ENCODE measurements at regions not wholly inside any gene's neighbourhood (a gene's known extent, or its start where the extent isn't known, plus 50 kb on each side); places are given as distances from the start of the nearest gene placed in this dataset.

DNA sequence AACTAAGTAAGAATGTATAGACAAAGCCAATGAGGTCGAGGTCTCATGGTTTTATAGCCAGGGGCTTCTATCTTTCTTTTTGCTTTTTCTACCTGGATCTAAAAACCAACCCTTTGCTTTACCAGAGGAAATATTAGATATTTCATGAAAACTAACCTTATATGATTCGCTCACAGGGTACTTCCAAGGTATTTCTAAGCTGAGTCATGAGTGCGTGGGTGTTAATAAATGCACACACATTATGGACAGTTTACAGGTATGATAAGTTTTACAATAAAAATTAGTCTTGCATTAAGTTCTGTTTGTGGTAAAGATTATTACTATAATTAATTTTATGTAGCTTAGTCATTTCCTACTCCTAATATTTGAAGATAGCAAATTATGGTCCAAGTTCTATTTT is 217.2 kb downstream of the CHRM3 start:
- no peak for DNase-seq

DNA sequence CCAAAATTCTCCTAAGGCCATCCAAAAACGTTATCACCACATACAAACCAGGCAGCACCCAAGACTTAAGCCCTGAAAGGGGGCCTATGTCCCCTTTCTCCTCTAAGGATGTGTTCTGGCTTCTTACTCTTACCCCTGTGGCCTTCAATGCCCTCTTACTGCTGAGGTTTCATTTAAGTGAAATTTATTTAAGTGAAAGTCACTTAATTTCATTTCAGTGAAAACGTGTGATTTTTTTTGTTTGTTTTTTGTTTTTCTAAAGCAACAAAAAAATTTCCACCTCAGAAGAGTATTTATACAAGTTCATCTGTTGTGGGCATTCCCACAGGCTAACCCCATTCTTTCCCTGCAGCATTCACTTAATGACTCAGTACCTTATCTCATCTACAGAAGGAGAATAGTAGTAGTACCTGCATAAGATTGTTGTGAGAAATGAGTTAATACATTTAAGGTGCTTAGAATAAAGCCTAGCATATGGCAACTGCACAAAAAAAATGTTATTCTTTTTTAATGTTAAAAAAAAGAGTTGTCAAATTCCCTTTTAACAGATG is 220.6 kb downstream of the CHRM3 start:
- no peak for DNase-seq

DNA sequence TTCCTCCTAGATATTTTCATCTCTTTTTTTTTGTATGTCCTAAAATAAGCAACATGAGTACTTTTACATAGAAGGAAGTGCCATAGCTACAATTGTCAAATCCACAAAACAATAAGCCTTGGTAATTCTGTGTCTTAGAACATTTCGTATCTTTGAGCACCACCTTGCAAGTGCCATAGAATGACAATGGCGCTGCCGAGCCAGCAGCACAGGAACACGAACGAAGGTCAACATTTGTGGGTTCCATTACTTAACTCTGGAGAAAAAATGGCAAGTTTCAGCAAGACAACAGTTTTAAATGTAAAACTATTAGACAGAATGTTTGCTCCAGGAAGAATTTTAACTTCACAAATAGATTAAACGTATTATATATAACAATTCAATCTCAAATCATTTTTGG is 222.1 kb downstream of the CHRM3 start:
- no peak for DNase-seq

DNA sequence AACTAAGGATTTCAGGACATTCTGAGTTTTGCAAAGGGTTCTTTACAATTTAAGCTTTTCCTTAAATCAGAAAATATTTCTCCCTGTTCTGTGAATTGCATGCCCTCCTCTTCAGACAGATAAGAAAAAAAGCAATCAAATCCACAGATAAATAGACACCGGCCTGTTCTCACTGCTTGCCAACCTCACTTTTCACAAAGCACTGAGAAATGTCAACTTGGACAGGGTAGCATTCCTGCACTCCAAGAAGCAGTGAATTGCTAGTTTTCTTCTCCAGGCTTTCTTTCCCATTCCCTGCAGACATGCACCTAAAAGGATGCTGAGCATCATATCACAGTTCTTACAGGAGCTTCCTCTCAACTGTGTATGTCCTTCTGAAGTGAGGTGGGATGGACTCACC is 226.0 kb downstream of the CHRM3 start:
- DNase-seq: no peak

DNA sequence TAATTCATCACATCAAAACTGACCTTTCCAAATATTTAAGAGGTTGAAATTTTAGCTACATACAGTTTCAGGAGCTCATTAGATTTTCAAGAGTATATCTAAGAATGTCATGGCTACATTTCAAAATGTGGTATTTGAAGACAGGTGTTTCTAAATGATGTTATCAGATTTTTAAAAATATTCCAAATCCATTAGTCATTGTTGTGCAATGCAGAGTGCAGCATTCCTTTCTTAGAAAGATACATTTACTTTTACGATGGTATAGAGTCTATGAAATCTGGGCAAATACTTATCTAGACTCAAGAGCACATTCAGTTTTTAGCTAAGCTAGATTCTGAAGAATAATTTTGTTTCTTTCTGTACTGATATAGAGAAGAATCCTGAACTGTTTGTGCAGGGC is 230.3 kb downstream of the CHRM3 start:
- no peak for DNase-seq

DNA sequence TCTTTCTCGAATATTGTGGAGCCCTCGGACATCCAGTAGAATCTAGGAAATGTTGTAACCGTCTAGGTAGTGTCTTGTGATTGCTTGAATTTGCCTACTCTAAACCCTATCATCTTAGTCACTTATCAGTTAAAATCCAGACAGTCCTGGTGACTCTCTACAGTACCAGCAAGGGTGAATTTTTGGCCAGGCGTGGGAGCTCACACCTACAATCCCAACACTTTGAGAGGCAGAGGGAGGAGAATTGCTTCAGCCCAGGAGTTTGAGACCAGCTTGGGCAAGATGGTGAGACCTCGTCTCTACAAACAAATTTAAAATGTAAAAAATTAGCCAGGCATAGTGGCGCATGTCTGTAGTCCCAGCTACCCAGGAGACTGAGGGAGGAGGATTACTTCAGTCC is 230.9 kb downstream of the CHRM3 start:
- no peak for DNase-seq

DNA sequence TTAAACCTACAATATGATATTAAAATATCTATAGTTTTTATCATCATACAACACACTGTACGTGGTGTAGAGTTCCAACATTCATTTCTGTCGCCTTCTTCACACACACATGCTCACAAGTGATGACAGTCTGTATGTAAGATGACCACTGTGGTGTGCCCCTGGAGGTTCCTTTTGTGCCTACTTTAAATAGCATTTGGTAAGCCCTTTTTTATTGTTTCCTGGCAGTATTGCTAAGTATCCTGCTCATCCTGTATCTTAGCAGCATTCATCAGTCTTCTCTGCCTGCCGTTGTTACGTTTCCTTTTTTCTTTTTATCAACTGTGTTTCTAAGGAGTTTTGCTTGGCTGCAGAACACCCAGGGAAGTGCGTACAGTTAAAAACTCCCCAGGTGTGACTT is 231.4 kb downstream of the CHRM3 start:
- DNase-seq: no peak

DNA sequence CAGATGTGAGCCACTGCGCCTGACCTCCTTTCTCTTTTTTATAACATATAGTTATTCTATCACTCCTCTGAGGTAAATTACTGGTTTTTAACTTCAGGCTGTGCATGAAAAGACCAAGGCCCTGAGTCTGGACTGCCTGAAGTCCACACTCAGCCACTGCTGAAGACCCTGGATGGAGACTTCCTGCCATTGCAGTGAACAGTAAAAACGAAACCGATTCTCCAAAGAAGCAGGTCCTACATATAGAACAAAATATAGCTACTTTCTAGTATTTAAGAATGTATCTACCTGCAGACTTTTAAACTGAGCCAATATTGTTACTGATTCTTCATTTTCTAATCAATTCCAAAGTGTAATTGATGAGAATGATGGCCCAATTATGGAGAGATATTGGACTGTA is 232.8 kb downstream of the CHRM3 start:
- no peak for DNase-seq

DNA sequence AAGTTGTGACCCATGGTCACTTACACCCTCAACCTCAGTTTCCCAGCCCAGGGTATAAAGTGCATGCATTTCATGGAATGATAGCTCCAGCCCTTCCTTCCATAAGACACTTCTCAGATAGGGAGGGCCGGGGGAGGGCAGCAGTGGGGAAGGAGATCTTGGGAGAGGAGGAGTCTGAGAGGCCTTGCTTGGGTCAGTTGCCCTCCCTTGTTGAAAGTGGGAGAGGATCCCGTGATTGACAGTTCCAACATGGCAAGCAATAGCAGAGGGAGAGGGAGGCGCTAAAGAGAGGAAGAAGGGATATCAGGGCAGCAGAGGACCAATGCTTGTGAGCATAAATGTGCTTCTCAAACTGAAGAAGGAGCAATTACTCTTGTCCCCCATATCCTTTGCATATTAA is 244.4 kb downstream of the CHRM3 start:
- DNase-seq: no peak

DNA sequence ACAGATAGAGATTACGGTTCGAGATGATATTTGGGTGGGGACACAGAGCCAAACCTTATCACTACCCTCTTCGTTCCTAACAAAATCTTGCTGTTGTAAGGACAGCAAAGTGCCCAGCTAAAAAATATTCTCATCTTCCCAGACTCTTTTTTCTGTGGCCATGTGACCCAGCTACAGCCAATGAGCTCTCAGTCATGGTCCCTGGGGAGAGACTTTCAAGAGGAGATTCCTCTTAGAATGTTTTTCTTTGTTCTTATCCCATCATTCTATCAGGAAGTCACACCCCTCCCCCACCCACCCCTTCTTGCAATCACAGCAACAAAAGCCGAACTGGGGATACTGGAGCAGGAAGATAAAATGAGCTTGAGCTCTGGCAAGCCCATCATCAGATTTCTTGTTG is 247.1 kb downstream of the CHRM3 start:
- no peak for DNase-seq

DNA sequence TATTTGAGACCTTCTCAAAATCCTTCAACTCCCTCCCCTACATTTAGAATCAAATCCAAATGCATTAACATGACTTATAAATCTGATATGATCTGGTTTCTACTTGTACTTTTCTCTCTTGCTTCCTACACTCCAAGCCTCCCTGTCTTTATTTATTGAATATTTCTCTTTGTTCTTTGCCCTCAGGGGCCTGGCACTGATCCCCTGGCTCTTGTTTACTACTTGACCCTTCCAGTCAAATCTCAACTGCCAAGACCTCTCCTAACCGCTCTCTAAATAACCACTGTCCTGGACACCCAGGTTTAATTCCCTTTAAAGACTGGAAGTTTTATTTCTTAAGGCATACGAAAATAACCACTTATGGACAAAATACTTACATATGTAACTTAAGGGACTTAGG is 248.9 kb downstream of the CHRM3 start:
- no peak for DNase-seq

DNA sequence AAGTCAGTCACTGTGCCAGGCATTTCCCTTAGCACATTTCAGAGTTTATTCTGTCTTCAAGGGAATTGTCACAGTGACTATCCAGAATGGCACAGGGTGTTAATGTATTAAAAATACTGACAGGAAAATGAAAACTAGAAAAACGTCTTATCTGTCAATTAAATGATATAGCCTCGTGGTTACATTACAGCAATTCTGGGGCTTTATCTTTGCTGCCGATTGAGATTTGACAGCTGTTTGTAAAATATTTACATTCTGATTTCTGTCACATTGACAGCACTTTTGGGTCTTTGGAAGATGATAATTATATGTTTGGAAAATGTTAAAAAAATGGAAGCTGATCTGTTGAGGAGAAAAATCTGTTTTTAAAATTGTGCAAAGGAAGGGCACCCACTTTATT is 250.0 kb downstream of the CHRM3 start:
- DNase-seq: no peak

DNA sequence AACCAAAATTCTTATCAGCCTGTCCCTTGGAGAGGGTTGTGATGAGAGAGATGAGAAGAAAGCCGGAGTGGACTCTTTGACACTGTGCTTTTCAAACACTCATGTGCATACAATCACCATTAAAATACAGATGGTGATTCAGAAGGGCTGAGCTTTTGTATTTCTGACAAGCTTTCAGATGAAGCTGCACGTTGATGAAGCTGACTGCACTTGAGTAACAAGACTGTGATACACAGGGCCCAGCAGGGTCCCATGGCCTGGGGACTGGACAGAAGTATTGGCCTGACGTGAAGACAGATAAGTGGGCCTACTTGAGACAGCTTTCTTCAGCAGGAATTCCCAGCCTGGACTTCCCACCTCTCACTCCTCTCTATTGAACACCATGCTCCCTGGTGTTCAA is 258.2 kb downstream of the CHRM3 start:
- no peak for DNase-seq

DNA sequence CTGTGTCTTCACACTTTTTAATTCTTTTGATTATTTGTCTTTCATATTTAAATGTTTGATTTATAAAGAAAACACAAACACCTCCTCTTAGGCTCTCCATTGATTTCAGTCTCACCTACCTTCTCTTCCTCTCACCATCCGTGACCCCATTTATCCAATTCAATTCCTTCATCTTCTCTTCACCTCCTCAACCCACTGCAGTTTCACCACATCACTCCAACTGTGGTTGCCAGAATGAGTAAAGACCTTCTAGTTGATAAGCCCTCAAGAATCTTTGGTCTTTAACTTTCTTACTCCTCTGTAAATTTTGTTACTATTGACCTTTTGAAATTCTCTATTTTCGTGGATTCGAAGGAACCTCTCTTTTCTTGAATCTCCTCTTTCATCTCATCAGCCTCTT is 260.7 kb downstream of the CHRM3 start:
- DNase-seq: no peak

DNA sequence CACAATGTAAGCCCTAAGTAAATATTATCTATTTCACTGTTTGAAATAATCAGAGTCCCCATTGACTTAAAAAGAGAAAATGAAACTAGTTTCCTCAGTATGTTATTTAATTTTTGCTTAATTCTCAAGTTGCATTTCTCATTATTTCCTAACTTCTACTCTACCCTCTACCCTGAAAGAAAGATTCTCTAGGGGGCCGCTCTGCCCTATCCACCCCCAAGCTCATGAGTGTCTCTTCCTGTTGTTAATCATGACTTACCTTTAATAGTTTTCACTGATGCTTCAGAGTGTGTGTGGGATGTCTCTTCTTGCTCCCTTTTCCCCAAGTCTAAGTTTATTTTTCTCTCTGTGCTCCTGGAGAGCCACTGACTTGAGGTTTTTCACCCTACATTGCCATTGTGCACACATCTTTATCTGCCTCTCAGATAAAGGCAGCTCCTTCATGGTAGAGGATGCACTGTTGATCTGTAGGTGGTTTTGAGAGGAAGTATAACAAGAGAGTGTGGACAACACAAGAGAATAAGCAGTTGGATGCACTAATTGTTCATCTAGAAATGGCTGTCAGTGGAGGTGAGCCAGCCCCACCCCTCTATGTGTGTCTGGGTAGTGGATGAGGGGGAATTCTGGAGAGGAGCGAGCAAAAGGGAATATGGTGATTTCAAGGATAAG is 261.7 kb downstream of the CHRM3 start:
- DNase-seq: no peak

DNA sequence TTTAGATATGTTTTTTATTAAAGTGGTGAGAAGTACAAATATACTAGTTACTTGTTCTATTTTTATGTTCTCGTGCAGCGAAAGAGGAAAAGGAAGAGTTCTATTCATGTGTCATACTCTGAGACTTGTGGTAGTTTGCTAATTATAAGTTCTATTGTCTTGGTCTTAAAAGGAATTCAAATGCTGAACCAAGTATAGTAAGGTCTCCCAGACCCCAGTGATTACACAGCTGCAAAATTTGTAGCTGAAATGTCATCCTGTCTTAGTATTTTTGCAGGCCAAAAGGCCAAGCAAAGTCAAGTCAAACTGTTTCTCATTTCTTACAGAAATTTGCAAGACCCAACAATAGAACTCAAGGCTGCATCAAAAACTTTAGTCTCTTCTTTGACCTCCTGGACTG is 268.7 kb downstream of the CHRM3 start:
- DNase-seq: no peak

DNA sequence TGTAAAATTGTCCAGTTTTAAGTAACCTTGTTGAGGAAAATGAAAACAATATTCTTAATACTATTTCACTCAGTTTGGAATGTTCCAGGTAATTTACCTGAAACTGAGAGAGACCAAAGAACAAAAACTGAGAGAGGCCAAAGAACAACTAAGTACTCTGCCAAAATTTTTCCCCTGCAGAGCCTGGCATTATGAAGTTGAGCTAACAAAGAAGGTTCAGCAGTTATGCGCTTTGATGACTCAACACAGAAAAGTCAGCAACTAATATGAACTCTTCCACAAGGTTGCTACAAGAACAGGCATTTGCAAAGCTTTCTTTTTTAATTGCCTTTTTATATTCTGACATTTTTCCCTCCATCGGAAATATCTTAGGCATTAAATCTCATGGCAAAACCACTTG is 270.9 kb downstream of the CHRM3 start:
- no peak for DNase-seq

DNA sequence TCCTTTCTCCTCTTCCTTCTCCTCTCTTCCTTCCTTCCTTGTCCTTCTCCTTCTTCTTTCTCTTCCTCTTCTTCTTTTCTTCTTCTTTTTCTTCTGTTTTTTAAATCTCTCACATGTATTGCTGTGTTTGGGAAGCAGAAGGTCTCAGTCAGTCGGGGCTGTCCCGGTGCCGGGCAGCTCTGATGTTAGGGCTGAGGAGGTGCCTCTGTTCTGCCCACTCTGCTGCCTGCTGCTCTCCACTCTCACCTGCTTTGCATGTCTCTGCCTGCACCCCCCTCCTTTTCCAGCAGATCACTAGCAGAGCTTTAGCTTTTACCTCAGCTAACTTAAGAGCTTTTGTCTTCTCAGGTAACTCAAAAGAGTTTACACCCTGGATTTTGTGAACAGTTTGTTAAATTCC is 276.6 kb downstream of the CHRM3 start:
- DNase-seq: no peak

DNA sequence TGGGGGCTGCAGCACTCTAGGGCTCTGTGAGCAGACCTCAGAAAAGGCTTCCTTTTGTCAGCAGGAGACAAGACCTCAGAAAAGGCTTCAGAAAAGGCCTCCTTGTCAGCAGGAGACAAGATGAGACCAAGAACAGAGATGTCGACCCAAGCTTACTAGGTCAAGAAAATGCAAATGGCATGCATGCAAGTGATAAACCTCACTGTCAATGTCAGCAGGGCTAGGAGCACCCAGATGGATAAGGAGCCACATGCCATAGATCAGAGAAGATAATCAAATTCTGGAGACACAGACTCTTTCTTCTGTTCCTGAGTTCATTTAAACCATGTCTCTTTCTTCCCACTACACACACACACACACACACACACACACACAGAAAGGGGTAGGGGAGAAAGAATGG is 285.9 kb downstream of the CHRM3 start:
- no peak for DNase-seq

DNA sequence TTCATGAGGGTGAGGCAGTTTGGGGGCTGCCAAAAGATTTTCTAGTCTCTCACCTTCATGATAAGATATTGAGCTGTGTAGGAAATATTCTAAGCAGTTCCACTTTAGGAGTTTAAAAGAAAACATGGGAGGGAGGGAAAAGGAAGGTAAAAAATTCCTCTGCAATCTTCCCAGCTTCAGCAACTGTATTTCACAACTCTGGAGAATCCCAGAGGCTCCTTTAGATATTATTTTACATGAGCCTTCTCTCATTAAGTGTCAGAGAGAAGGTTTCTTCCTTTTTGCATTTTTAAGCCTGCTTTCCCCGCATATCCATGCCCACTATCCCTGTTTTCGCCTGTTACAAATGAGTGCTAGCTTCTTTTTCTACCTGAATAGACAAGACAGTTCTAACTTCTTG is 289.4 kb downstream of the CHRM3 start:
- DNase-seq: no peak

DNA sequence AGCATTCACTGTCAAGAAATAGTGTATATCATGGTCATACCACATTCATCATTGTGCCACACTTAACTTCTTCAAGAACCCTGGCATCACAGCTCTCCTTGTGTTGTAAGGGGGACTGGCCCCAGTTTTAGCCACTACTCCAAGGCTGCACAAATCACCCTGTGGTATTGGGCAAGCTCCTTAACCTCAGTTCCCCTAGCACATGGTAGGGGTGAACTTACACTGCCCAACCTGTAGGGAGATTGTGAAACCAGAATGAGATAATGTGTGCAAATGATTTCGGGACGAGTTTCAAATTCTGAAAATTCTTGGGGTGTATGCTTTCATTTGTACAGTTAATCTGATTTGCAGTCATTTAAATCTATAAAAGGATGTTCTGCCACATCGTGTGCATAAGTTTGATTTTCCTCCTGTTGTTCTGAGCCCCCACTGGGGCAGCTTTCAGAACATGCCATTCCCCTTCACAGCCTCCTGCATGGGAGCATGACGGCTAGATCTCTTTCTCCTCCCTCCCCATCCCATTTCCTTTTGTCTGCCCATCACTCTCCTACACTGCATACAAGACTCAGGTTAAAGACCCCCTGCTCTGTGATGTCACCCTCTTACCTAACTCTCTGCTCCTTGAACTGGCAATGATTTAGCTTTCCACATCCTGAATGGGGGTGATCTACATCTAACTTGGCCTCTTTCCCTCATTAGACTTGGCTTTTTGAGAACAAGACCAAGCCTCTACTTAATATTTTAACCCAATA is 290.3 kb downstream of the CHRM3 start:
- DNase-seq: no peak

DNA sequence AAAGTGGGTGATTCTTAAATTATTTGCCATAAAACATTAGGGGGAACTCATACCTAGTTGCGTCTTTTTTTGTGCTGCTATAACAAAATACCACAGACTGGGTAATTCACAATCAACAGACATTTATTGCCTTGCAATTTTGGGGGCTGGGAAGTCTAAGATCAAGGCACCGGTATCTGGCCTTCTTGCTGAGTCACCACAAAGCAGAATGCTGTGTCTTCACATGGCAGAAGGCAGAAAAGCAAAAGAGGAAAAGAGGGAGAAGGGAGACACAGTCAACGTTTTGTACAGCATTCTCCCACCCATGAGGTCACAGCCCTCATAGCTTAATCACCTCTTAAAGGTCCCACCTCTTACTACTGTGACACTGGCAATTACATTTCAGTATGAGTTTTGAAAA is 291.0 kb downstream of the CHRM3 start:
- DNase-seq: no peak

DNA sequence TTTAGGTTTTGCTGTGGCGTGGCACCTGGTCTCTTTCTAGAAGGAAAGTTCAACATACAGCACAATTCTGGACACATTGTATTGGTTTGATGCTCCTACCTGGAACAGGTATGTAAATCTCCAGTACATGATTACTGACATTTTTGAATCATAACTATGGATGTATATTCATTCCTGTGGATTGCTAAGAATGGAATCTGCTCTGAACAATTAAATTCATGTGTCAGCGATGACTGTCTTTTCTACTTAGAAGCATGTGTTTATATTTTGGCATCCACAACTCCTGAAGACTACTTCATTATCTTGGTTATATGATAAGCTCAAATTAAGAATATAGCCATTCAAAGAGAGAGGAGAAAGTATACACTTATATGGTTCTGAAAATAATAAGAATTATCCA is 291.8 kb downstream of the CHRM3 start:
- no peak for DNase-seq

DNA sequence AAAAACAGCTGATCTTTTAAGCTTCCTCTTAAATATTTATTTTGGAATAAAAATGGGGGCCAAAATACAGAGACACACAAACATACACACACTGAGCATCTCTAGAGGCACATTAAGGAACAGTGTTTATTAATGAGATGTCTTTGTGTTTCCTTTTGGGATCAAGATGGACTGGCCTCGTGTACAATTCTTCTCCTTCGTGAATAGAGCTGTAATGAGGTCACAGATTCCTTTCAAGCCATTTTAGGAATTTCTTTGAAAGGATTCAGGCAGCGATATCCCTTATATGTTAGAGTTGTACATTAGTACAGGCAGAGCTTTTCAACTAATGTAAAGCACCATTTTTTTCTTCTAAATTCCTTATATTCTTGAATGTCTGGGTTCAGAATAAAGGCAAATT is 295.7 kb downstream of the CHRM3 start:
- no peak for DNase-seq

DNA sequence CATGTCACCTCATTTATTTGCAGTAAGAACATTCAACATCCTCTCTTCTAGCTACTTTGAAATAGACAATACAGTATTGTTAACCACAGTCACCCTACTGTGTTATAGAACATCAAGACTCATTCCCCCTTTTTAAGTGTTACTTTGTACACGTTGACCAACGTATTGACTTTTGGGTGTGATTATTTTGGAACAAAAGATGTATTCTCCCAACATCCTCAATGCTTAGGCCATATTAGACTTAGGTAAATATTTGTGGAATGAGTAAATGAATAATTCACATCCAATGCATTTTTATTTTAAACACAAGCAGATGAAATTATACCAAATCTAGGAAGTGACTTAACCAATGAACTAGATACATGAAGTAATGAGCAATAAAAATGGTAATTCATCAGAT is 296.6 kb downstream of the CHRM3 start:
- DNase-seq: no peak
